Erythroblast (primary cell): ENCODE measurements at regions not wholly inside any gene's neighbourhood (a gene's known extent, or its start where the extent isn't known, plus 50 kb on each side); places are given as distances from the start of the nearest gene placed in this dataset.

Experiments
- GATA1 ChIP-seq: IDR thresholded peaks from 2 replicates; pipeline ENCODE4 v1.6.1; 2011; ENCODE audit warnings: low read depth, mild to moderate bottlenecking, control low read depth, low read length, moderate library complexity
- POLR2A ChIP-seq: IDR thresholded peaks from 2 replicates; pipeline ENCODE4 v1.6.1; 2011; ENCODE audit warnings: mild to moderate bottlenecking, low read length

GRCh38 chr10:65548001-65548400, 1377.8 kb upstream of the LRRTM3 start:
- no peak for TF ChIP-seq POLR2A
- TF ChIP-seq GATA1, result no peak
